Neural cell (in vitro differentiated cells): ENCODE measurements at regions not wholly inside any gene's neighbourhood (a gene's known extent, or its start where the extent isn't known, plus 50 kb on each side); places are given as distances from the start of the nearest gene placed in this dataset.
"Not testable (repeated sequence)": the region's sequence is repeated elsewhere in the genome, so short reads cannot be mapped to it uniquely, and the experiment has no call there.

Experiments
- H2AFZ ChIP-seq: fragments of 200-600, 300-800 bp; sonication (generic), shearing (Covaris generic); 2 replicates; pipeline ENCODE4 v1.6.0; 2014; ENCODE audit warnings: low read depth, mild to moderate bottlenecking, antibody characterized with exemption, low read length, moderate library complexity
- H3F3A ChIP-seq: fragments of 200-600 bp; shearing (Covaris generic); 2 replicates; pipeline ENCODE4 v1.6.1; 2016; ENCODE audit warnings: mild to moderate bottlenecking, moderate library complexity, mixed read lengths, antibody characterized with exemption, low read length; ENCODE audit not compliant: insufficient read depth, poor library complexity, severe bottlenecking
- H3K27ac ChIP-seq: fragments of 200-600, 300-800 bp; sonication (generic), shearing (Covaris generic); 2 replicates; pipeline ENCODE4 v1.5.1; 2014; ENCODE audit warnings: mild to moderate bottlenecking, low read length, moderate library complexity
- H3K27me3 ChIP-seq: fragments of 300-800, 200-600 bp; sonication (generic), shearing (Covaris generic); 2 replicates; pipeline ENCODE4 v1.6.0; 2014; ENCODE audit warnings: mild to moderate bottlenecking, low read depth, low read length, moderate library complexity; ENCODE audit not compliant: insufficient read depth
- H3K36me3 ChIP-seq: fragments of 300-800, 200-600 bp; sonication (generic), shearing (Covaris generic); 2 replicates; pipeline ENCODE4 v1.5.1; 2014; ENCODE audit warnings: mild to moderate bottlenecking, antibody characterized with exemption, low read length, moderate library complexity; ENCODE audit not compliant: insufficient read depth
- H3K4me2 ChIP-seq: fragments of 300-800, 200-600 bp; sonication (generic), shearing (Covaris generic); 2 replicates; pipeline ENCODE4 v1.6.0; 2014; ENCODE audit warnings: mild to moderate bottlenecking, low read length
- H3K4me3 ChIP-seq: fragments of 300-800, 200-600 bp; sonication (generic), shearing (Covaris generic); 2 replicates; pipeline ENCODE4 v1.5.1; 2014; ENCODE audit warnings: mild to moderate bottlenecking, low read length, moderate library complexity
- H3K79me2 ChIP-seq: fragments of 200-600 bp; shearing (Covaris generic); replicated peaks from 2 replicates; pipeline ENCODE4 v1.6.0; 2014; ENCODE audit warnings: mild to moderate bottlenecking, low read length, moderate library complexity; ENCODE audit not compliant: insufficient read depth
- H3K9ac ChIP-seq: fragments of 300-800, 200-600 bp; sonication (generic), shearing (Covaris generic); 2 replicates; pipeline ENCODE4 v1.6.1; 2016; ENCODE audit warnings: mild to moderate bottlenecking, low read length, mixed read lengths
- H3K9me2 ChIP-seq: fragments of 200-600 bp; shearing (Covaris generic); 2 replicates; pipeline ENCODE4 v1.6.1; 2016; ENCODE audit warnings: mild to moderate bottlenecking, low read length, mixed read lengths; ENCODE audit not compliant: insufficient read depth
- H3K9me3 ChIP-seq: fragments of 200-600, 300-800 bp; sonication (generic), shearing (Covaris generic); 2 replicates; pipeline ENCODE4 v1.6.1; 2016; ENCODE audit warnings: mild to moderate bottlenecking, mixed run types, low read length, moderate library complexity, mixed read lengths
- H4K20me1 ChIP-seq: fragments of 200-600 bp; shearing (Covaris generic); 2 replicates; pipeline ENCODE4 v1.6.1; 2016; ENCODE audit warnings: mild to moderate bottlenecking, mixed run types; ENCODE audit not compliant: insufficient read depth
- EZH2 ChIP-seq: fragments of 200-600, 300-800 bp; shearing (Covaris generic), sonication (generic); IDR thresholded peaks from 2 replicates; pipeline ENCODE4 v1.6.1; 2014; ENCODE audit warnings: antibody characterized with exemption, low read length, borderline replicate concordance, mild to moderate bottlenecking; ENCODE audit not compliant: insufficient read depth, poor library complexity, severe bottlenecking
- MXI1 ChIP-seq: fragments of 450-650 bp; conservative IDR thresholded peaks from 2 replicates; pipeline ENCODE4 v1.6.1; 2014; ENCODE audit warnings: antibody characterized with exemption, mild to moderate bottlenecking; ENCODE audit not compliant: poor library complexity, severe bottlenecking
- POLR2AphosphoS5 ChIP-seq: IDR thresholded peaks from 2 replicates; pipeline ENCODE4 v1.6.1; 2012
- RAD21 ChIP-seq: fragments of 450-650 bp; conservative IDR thresholded peaks from 2 replicates; pipeline ENCODE4 v1.6.1; 2014; ENCODE audit warnings: antibody characterized with exemption, mild to moderate bottlenecking, moderate library complexity
- SMC3 ChIP-seq: fragments of 450-650 bp; conservative IDR thresholded peaks from 2 replicates; pipeline ENCODE4 v1.6.1; 2014; ENCODE audit warnings: antibody characterized with exemption, mild to moderate bottlenecking, moderate library complexity; ENCODE audit not compliant: poor library complexity
- TAF1 ChIP-seq: IDR thresholded peaks from 2 replicates; pipeline ENCODE4 v1.6.1; 2012; ENCODE audit warnings: low read depth
- TF ChIP-seq, protein P1 (sequence below): fragments of 450-650 bp; IDR thresholded peaks from 2 replicates; pipeline ENCODE4 v1.5.1; 2014; ENCODE audit warnings: antibody characterized with exemption, mild to moderate bottlenecking, moderate library complexity; ENCODE audit not compliant: poor library complexity, severe bottlenecking
- TF ChIP-seq, protein P2 (sequence below): IDR thresholded peaks from 2 replicates; pipeline ENCODE4 v1.6.1; 2012; ENCODE audit warnings: borderline replicate concordance

DNA sequence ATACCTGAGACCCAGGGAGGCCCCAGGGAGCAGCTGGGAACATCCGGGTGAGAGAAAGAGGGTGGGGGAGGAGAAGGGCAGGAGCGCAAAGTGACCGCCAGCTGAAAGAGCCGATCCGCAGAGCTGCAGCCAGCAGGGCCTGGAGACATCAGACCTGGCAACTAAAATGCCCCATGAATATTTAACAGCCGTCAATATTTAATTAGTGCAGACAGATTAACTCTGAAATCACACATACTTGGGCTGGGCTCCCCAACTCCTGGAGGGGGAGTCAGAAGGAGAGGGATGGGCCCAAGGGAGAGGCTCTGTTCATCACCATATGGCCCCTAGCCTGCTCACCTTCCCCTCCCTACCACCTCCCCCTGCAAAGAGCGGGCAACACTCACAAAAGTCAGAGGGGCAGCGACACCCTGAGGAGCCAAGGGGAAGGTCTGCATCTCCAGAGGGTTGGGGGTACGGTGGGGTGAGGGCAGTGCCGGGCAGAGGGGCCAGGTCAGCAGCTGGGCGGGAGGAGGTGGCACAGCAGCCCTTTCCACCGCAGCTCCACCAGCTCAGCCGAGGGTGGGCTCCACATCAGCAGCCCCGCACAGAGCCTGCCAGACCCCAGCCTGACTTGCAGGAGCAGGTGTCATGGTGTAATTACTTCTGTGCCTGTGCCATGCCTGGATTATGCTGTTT is 61.9 kb upstream of the CCL1 start:
- Histone ChIP-seq H4K20me1 (no peaks in the 10 kb centered on the region), H2AFZ (no peak overlapping the region), H3K9me2 (no peaks in the 10 kb centered on the region), H3K4me3 (no peak overlapping the region), H3K79me2 (no peaks in the 10 kb centered on the region), H3K9ac (no peak overlapping the region), H3K9me3 (no peaks in the 10 kb centered on the region), H3K36me3 (no peaks in the 10 kb centered on the region), H3K4me2 (no peak overlapping the region), H3F3A (no peaks in the 10 kb centered on the region), H3K27me3 (peaks cover 6% of the 10 kb centered on the region), H3K27ac (no peak overlapping the region)
- TF ChIP-seq, protein P1, sequence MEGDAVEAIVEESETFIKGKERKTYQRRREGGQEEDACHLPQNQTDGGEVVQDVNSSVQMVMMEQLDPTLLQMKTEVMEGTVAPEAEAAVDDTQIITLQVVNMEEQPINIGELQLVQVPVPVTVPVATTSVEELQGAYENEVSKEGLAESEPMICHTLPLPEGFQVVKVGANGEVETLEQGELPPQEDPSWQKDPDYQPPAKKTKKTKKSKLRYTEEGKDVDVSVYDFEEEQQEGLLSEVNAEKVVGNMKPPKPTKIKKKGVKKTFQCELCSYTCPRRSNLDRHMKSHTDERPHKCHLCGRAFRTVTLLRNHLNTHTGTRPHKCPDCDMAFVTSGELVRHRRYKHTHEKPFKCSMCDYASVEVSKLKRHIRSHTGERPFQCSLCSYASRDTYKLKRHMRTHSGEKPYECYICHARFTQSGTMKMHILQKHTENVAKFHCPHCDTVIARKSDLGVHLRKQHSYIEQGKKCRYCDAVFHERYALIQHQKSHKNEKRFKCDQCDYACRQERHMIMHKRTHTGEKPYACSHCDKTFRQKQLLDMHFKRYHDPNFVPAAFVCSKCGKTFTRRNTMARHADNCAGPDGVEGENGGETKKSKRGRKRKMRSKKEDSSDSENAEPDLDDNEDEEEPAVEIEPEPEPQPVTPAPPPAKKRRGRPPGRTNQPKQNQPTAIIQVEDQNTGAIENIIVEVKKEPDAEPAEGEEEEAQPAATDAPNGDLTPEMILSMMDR, result no peak
- TF ChIP-seq POLR2AphosphoS5, result no peak
- TF ChIP-seq RAD21, result no peak
- TF ChIP-seq TAF1, result no peak
- no peak for TF ChIP-seq MXI1
- no peak for TF ChIP-seq EZH2
- TF ChIP-seq, protein P2, sequence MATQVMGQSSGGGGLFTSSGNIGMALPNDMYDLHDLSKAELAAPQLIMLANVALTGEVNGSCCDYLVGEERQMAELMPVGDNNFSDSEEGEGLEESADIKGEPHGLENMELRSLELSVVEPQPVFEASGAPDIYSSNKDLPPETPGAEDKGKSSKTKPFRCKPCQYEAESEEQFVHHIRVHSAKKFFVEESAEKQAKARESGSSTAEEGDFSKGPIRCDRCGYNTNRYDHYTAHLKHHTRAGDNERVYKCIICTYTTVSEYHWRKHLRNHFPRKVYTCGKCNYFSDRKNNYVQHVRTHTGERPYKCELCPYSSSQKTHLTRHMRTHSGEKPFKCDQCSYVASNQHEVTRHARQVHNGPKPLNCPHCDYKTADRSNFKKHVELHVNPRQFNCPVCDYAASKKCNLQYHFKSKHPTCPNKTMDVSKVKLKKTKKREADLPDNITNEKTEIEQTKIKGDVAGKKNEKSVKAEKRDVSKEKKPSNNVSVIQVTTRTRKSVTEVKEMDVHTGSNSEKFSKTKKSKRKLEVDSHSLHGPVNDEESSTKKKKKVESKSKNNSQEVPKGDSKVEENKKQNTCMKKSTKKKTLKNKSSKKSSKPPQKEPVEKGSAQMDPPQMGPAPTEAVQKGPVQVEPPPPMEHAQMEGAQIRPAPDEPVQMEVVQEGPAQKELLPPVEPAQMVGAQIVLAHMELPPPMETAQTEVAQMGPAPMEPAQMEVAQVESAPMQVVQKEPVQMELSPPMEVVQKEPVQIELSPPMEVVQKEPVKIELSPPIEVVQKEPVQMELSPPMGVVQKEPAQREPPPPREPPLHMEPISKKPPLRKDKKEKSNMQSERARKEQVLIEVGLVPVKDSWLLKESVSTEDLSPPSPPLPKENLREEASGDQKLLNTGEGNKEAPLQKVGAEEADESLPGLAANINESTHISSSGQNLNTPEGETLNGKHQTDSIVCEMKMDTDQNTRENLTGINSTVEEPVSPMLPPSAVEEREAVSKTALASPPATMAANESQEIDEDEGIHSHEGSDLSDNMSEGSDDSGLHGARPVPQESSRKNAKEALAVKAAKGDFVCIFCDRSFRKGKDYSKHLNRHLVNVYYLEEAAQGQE, result no peak
- no peak for TF ChIP-seq SMC3

DNA sequence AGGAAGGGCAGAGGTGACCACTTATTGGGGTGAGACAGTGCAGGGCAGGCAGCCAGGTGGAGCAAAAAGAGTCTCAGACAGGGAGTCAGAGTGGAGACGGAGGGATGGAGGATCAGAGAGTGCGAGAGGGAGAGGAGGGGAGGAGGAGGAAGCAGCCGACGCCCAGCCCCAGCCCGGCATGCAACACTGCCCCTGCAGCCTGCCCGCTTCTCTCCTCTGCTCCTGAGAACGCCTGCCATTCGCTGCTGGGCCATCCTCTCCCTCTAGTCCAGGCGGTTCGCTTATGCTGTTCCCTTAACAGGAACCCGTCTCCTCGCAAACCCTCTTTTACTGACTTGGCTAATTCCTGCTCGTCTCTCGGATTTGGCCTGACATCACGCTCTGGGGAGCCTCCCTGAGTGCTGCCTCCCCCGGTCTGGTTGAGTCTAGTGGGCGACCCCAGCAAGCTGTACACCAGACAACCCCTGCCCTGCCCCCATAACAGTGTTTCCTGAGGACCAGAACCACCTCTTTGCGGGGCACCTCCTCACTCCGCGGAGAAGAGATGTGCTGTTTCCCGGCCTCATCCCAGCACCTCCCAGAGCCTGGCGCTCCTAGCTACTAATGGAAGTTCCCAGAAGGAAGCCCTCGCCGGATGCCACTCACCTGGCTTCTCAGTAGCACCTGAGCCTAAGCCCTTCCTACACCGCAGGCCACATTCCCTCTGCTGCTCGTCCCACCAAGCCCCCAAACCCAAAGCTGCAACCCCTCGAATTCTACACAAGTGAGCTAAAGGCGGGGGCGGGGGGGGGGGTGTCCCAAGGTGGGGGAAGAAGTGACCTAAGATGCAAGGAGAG is 61.2 kb upstream of the CCL1 start:
- Histone ChIP-seq H3K4me3 (no peak overlapping the region), H3K4me2 (no peak overlapping the region), H2AFZ (no peak overlapping the region), H3K27ac (no peak overlapping the region), H3F3A (no peaks in the 10 kb centered on the region), H3K27me3 (peaks cover 6% of the 10 kb centered on the region), H3K9me2 (no peaks in the 10 kb centered on the region), H3K79me2 (no peaks in the 10 kb centered on the region), H3K9me3 (no peaks in the 10 kb centered on the region), H3K36me3 (no peaks in the 10 kb centered on the region), H4K20me1 (no peaks in the 10 kb centered on the region), H3K9ac (no peak overlapping the region)
- no peak for TF ChIP-seq MXI1
- TF ChIP-seq, protein P1, result no peak
- TF ChIP-seq POLR2AphosphoS5, result no peak

DNA sequence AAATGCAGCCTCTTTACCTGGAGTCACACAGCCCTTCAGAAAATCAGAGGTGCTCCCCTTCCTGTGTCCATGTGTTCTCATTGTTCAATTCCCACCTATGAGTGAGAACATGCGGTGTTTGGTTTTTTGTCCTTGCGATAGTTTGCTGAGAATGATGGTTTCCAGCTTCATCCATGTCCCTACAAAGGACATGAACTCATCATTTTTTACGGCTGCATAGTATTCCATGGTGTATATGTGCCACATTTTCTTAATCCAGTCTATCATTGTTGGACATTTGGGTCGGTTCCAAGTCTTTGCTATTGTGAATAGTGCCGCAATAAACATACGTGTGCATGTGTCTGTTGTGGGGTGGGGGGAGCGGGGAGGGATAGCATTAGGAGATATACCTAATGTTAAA is 60.3 kb upstream of the CCL1 start:
- not testable (repeated sequence) for H4K20me1 ChIP-seq, H3K27me3 ChIP-seq, H3K4me2 ChIP-seq, H3K4me3 ChIP-seq, H3K9me3 ChIP-seq, H3F3A ChIP-seq, H3K9ac ChIP-seq, H3K36me3 ChIP-seq, H3K79me2 ChIP-seq, H3K9me2 ChIP-seq, H3K27ac ChIP-seq, H2AFZ ChIP-seq
